HepG2 (cell line): ENCODE measurements at regions not wholly inside any gene's neighbourhood (a gene's known extent, or its start where the extent isn't known, plus 50 kb on each side); places are given as distances from the start of the nearest gene placed in this dataset.

Source experiments
- ATAC-seq: fragments of 200-7000 bp; cut with Tn5 transposase; 3 replicates; pipeline ENCODE4 v1.9.1; 2020; ENCODE audit warnings: mild to moderate bottlenecking, moderate library complexity
- BruUV-seq: library from RNA; stranded (reverse); fragments of 400-500 nt; replicated peaks from 2 replicates; lab custom pipeline; 2021; lab: Mats Ljungman, UMichigan
- CTCF ChIA-PET: fragments of 300-600 bp; formaldehyde crosslinking; extraction: SDS; loops from one replicate; lab custom pipeline; 2021; ENCODE audit warnings: low total read pairs, inconsistent platforms, low intra/inter-chr PET ratio; lab: Yijun Ruan, JAX
- POLR2A ChIA-PET: fragments of 350-600 bp; sonication (Branson Sonifier 250); formaldehyde crosslinking; loops from one replicate; lab custom pipeline; 2020; ENCODE audit warnings: antibody characterized with exemption, inconsistent platforms; lab: Yijun Ruan, JAX
- DNase-seq: peaks from one replicate; pipeline ENCODE4 v3.0.0-alpha.2; 2015; ENCODE audit warnings: low spot score
- FAIRE-seq: peaks from 3 replicates; lab custom pipeline; 2011; peaks lifted over from hg19 to GRCh38; lab: Jason Lieb, UNC
- H2AFZ ChIP-seq: one replicate; pipeline ENCODE4 v1.6.1; 2011; ENCODE audit warnings: low read length, inconsistent platforms
- H3K27ac ChIP-seq: fragments of 300-600 bp; 3 replicates; pipeline ENCODE4 v1.8.0; 2011; ENCODE audit warnings: mixed run types, mild to moderate bottlenecking, mixed read lengths, low read length, inconsistent platforms; ENCODE audit not compliant: insufficient read depth; ENCODE audit errors: extremely low read length
- H3K27me3 ChIP-seq, 2 experiments: fragments of 200-600 bp in 1 of 2; 2 replicates in 1 of 2; 3 replicates in 1 of 2; pipeline versions ENCODE4 v1.6.0 to v1.8.0; 2011; ENCODE audit warnings: low read length in 2 of 2, mild to moderate bottlenecking in 2 of 2, moderate library complexity in 2 of 2, inconsistent platforms in 1 of 2; ENCODE audit not compliant: insufficient read depth in 2 of 2, control insufficient read depth in 1 of 2
- H3K36me3 ChIP-seq, 2 experiments: fragments of 200-600 bp in 1 of 2; replicated peaks in 1 of 2; 2 replicates in 1 of 2; 3 replicates in 1 of 2; pipeline versions ENCODE4 v1.5.1 to v1.8.0; 2011; ENCODE audit warnings: low read length in 2 of 2, inconsistent platforms in 1 of 2; ENCODE audit not compliant: insufficient read depth in 2 of 2, control insufficient read depth in 1 of 2
- H3K4me1 ChIP-seq: 2 replicates; pipeline ENCODE4 v1.5.1; 2012; ENCODE audit warnings: low read length, inconsistent platforms; ENCODE audit not compliant: insufficient read depth
- H3K4me2 ChIP-seq: 2 replicates; pipeline ENCODE4 v1.6.0; 2011; ENCODE audit warnings: low read depth, low read length, inconsistent platforms
- H3K4me3 ChIP-seq, 3 experiments: fragments of 200-600 bp in 1 of 3; sonication (generic), shearing (Covaris generic) in 1 of 3; replicated peaks in 1 of 3; 2 replicates each; pipeline ENCODE4 v1.5.1; 2011 to 2016; ENCODE audit warnings: low read length in 3 of 3, inconsistent platforms in 2 of 3, low read depth in 2 of 3, mild to moderate bottlenecking in 2 of 3, control low read depth in 1 of 3, mixed read lengths in 1 of 3; ENCODE audit not compliant: insufficient read depth in 1 of 3
- H3K79me2 ChIP-seq: one replicate; pipeline ENCODE4 v1.6.1; 2011; ENCODE audit warnings: low read length, inconsistent platforms; ENCODE audit not compliant: insufficient read depth
- H3K9ac ChIP-seq: 2 replicates; pipeline ENCODE4 v1.6.0; 2011; ENCODE audit warnings: mild to moderate bottlenecking, low read depth, low read length, inconsistent platforms; ENCODE audit not compliant: insufficient read depth
- H3K9me3 ChIP-seq: 2 replicates; pipeline ENCODE4 v1.5.1; 2012; ENCODE audit warnings: mild to moderate bottlenecking, low read length
- H4K20me1 ChIP-seq: 2 replicates; pipeline ENCODE4 v1.6.0; 2011; ENCODE audit warnings: inconsistent platforms, mild to moderate bottlenecking, low read length, moderate library complexity; ENCODE audit not compliant: insufficient read depth
- AKNA ChIP-seq: sonication (generic); formaldehyde crosslinking; IDR thresholded peaks from 2 replicates; pipeline ENCODE4 v1.4.0; 2020; ENCODE audit warnings: missing genetic modification reagents, borderline replicate concordance
- CENPX ChIP-seq: sonication (generic); formaldehyde crosslinking; IDR thresholded peaks from 2 replicates; pipeline ENCODE4 v1.9.0; 2021; ENCODE audit warnings: mild to moderate bottlenecking, missing genetic modification reagents, moderate library complexity
- CHCHD3 ChIP-seq: sonication (generic); formaldehyde crosslinking; IDR thresholded peaks from 2 replicates; pipeline ENCODE4 v1.8.0; 2022; ENCODE audit warnings: mild to moderate bottlenecking, missing genetic modification reagents, moderate library complexity
- HOXA3 ChIP-seq: sonication (generic); formaldehyde crosslinking; IDR thresholded peaks from 2 replicates; pipeline ENCODE4 v1.5.0; 2020; ENCODE audit warnings: missing genetic modification reagents
- IRF9 ChIP-seq: sonication (generic); formaldehyde crosslinking; IDR thresholded peaks from 2 replicates; pipeline ENCODE4 v1.8.0; 2022; ENCODE audit warnings: missing genetic modification reagents, mild to moderate bottlenecking, borderline replicate concordance
- KDM2A ChIP-seq: sonication (generic); formaldehyde crosslinking; IDR thresholded peaks from 2 replicates; pipeline ENCODE4 v1.4.0; 2020; ENCODE audit warnings: low read depth, missing genetic modification reagents, borderline replicate concordance
- PAWR ChIP-seq: sonication (generic); formaldehyde crosslinking; IDR thresholded peaks from 2 replicates; pipeline ENCODE4 v1.4.0; 2020; ENCODE audit warnings: missing genetic modification reagents, mild to moderate bottlenecking, borderline replicate concordance
- PHF5A ChIP-seq: IDR thresholded peaks from one replicate; pipeline ENCODE4 v1.6.1; 2018; ENCODE audit warnings: low read depth, missing genetic modification reagents; ENCODE audit not compliant: unreplicated experiment
- RBAK ChIP-seq: sonication (generic); formaldehyde crosslinking; IDR thresholded peaks from 2 replicates; pipeline ENCODE4 v1.5.1; 2020; ENCODE audit warnings: mild to moderate bottlenecking, missing genetic modification reagents
- SOX5 ChIP-seq: IDR thresholded peaks from 2 replicates; pipeline ENCODE4 v1.6.1; 2016; ENCODE audit warnings: borderline replicate concordance
- WIZ ChIP-seq: sonication (generic); formaldehyde crosslinking; IDR thresholded peaks from 2 replicates; pipeline ENCODE4 v1.5.1; 2020; ENCODE audit warnings: mild to moderate bottlenecking, missing genetic modification reagents
- ZNF577 ChIP-seq: sonication (generic); formaldehyde crosslinking; IDR thresholded peaks from 2 replicates; pipeline ENCODE4 v1.4.0; 2020; ENCODE audit warnings: mild to moderate bottlenecking, low read depth, missing genetic modification reagents, borderline replicate concordance
- ZNF674 ChIP-seq: sonication (generic); formaldehyde crosslinking; IDR thresholded peaks from 2 replicates; pipeline ENCODE4 v1.5.0; 2020; ENCODE audit warnings: low read depth, mild to moderate bottlenecking, missing genetic modification reagents
- WGBS: methylation state at CpG from one replicate; pipeline ENCODE4 v1.1.6; 2017; ENCODE audit warnings: low lambda C conversion rate; 5-methylcytosine and 5-hydroxymethylcytosine counted together
- in situ Hi-C: cut with HindIII; loops from 2 replicates; pipeline ENCODE4 v1.10.0; 2017; ENCODE audit warnings: low pct_unique_long_range_greater_than_20kb; ENCODE audit not compliant: extremely low pct_ligation_motif_present
- intact Hi-C: fragments of 100-400 bp; cut with micrococcal nuclease; formaldehyde crosslinking; loops from one replicate; pipeline ENCODE4 v1.10.0; 2022; ENCODE audit not compliant: unreplicated experiment
- TF ChIP-seq, protein P1 (sequence below): sonication (generic); formaldehyde crosslinking; IDR thresholded peaks from 2 replicates; pipeline ENCODE4 v1.8.1; 2023; ENCODE audit warnings: mild to moderate bottlenecking, missing genetic modification reagents
- TF ChIP-seq, protein P2 (sequence below): sonication (generic); formaldehyde crosslinking; IDR thresholded peaks from 2 replicates; pipeline ENCODE4 v1.5.0; 2020; ENCODE audit warnings: missing genetic modification reagents, mild to moderate bottlenecking, borderline replicate concordance
- TF ChIP-seq, protein P3 (sequence below): sonication (generic); formaldehyde crosslinking; IDR thresholded peaks from 2 replicates; pipeline ENCODE4 v1.8.0; 2022; ENCODE audit warnings: mild to moderate bottlenecking, missing genetic modification reagents

- H3K79me2 ChIP-seq = no peaks in the 10 kb centered on the region
- WGBS = 35% methylated on average over 4 of the region's 7 CpGs
- ChIA-PET POLR2A (no interaction called here), CTCF (no interaction called here)
- DNase-seq (no peak), ATAC-seq (no peak), FAIRE-seq (no peak)
- peaks cover 0 to 8% of the 10 kb centered on the region in 2 experiments; a peak in 3 of 5 replicates for H3K27me3 ChIP-seq
- in situ Hi-C loops (loop anchor here (25.0 kb wide), 1 partner anchor 171 kb away; no protein-coding TSS in a partner anchor), intact Hi-C loops (no loop called here)
- H3K9me3 ChIP-seq = no peaks in the 10 kb centered on the region
- H2AFZ ChIP-seq = no peak overlapping the region
- H3K9ac ChIP-seq = no peak overlapping the region
- no peaks in the 10 kb centered on the region for H3K4me1 ChIP-seq
- no TSS peak for BruUV-seq
- no peak overlapping the region for H3K27ac ChIP-seq
- no peaks in the 10 kb centered on the region for H4K20me1 ChIP-seq
- H3K4me2 ChIP-seq = no peak overlapping the region
- no peaks in the 10 kb centered on the region for H3K36me3 ChIP-seq
- no peak overlapping the region for H3K4me3 ChIP-seq
- TF ChIP-seq, protein P1, sequence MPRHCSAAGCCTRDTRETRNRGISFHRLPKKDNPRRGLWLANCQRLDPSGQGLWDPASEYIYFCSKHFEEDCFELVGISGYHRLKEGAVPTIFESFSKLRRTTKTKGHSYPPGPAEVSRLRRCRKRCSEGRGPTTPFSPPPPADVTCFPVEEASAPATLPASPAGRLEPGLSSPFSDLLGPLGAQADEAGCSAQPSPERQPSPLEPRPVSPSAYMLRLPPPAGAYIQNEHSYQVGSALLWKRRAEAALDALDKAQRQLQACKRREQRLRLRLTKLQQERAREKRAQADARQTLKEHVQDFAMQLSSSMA (CRISPR knock-in tag) = no peak
- no peak for TF ChIP-seq PAWR (CRISPR knock-in tag)
- TF ChIP-seq PHF5A (CRISPR knock-in tag) = no peak
- TF ChIP-seq CHCHD3 (CRISPR knock-in tag) = no peak
- no peak for TF ChIP-seq WIZ (CRISPR knock-in tag)
- TF ChIP-seq CENPX = no peak
- TF ChIP-seq RBAK (CRISPR knock-in tag) = no peak
- TF ChIP-seq, protein P2, sequence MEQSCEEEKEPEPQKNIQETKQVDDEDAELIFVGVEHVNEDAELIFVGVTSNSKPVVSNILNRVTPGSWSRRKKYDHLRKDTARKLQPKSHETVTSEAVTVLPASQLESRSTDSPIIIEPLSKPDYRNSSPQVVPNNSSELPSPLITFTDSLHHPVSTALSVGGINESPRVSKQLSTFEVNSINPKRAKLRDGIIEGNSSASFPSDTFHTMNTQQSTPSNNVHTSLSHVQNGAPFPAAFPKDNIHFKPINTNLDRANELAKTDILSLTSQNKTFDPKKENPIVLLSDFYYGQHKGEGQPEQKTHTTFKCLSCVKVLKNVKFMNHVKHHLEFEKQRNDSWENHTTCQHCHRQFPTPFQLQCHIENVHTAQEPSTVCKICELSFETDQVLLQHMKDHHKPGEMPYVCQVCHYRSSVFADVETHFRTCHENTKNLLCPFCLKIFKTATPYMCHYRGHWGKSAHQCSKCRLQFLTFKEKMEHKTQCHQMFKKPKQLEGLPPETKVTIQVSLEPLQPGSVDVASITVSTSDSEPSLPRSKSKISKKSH (CRISPR knock-in tag) = no peak
- no peak for TF ChIP-seq KDM2A (CRISPR knock-in tag)
- TF ChIP-seq, protein P3, sequence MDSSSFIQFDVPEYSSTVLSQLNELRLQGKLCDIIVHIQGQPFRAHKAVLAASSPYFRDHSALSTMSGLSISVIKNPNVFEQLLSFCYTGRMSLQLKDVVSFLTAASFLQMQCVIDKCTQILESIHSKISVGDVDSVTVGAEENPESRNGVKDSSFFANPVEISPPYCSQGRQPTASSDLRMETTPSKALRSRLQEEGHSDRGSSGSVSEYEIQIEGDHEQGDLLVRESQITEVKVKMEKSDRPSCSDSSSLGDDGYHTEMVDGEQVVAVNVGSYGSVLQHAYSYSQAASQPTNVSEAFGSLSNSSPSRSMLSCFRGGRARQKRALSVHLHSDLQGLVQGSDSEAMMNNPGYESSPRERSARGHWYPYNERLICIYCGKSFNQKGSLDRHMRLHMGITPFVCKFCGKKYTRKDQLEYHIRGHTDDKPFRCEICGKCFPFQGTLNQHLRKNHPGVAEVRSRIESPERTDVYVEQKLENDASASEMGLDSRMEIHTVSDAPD (CRISPR knock-in tag) = no peak
- no peak for TF ChIP-seq HOXA3 (CRISPR knock-in tag)
- no peak for TF ChIP-seq AKNA (CRISPR knock-in tag)
- no peak for TF ChIP-seq IRF9 (CRISPR knock-in tag)
- no peak for TF ChIP-seq SOX5 (CRISPR knock-in tag)
- no peak for TF ChIP-seq ZNF674 (CRISPR knock-in tag)
- TF ChIP-seq ZNF577 (CRISPR knock-in tag) = no peak
Observed at GRCh38 chr7:46108272-46108671, 187.2 kb upstream of the IGFBP3 start.
